ENCODE measurements at regions not wholly inside any gene's neighbourhood (a gene's known extent, or its start where the extent isn't known, plus 50 kb on each side); places are given as distances from the start of the nearest gene placed in this dataset.

DNA sequence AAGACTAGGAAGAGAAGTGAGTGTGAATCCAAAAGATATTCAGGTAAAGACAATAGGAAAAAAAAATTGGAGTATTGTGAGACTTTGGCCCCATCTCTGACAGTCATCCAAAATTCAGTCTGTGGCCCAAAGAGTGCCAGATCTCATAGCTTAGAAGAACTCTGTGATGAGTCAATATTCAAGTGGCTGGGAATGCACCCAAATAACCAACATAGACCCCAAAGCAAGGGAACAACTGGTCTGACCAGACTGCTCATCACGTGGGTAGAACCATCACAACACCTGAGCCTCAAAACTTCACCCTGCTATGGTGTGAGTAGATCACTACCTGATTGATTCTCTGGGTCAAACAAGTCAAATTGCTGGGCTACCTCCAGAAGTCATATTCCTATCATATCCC lies 51.1 kb upstream of the TRDN start:
- no peaks in the 10 kb centered on the region for H3K4me1 ChIP-seq
- H3K4me3 ChIP-seq: no peak overlapping the region
- intact Hi-C loops (cut with DNase I): no loop called here
- DNase-seq: no peak
- TF ChIP-seq POLR2A (IDR thresholded peaks at IDR 0.05) (no peak), CTCF (IDR thresholded peaks at IDR 0.05) (no peak)
- no peaks in the 10 kb centered on the region for H3K27me3 ChIP-seq
- no peak for ATAC-seq
- H3K36me3 ChIP-seq: no peaks in the 10 kb centered on the region
- H3K9me3 ChIP-seq: no peaks in the 10 kb centered on the region
- WGBS (ENCODE audit: insufficient coverage, low coverage, low lambda C conversion rate, missing lambda C conversion rate): no CpG with 5 or more reads among the region's 1 CpG
- no peak overlapping the region for H3K27ac ChIP-seq
